ENCODE measurements at regions not wholly inside any gene's neighbourhood (a gene's known extent, or its start where the extent isn't known, plus 50 kb on each side); places are given as distances from the start of the nearest gene placed in this dataset.

GRCh38 chr1:91124989-91125417, 103.2 kb upstream of the ZNF644 start:
- Histone ChIP-seq H3F3A (ENCODE audit: control insufficient read depth, insufficient read depth) (no peaks in the 10 kb centered on the region), H3K9me2 (replicated peaks; ENCODE audit: control insufficient read depth, low read length) (no peaks in the 10 kb centered on the region), H3K36me3 (ENCODE audit: control insufficient read depth, low read length) (no peaks in the 10 kb centered on the region), H3K27me3 (ENCODE audit: control insufficient read depth, low read length) (no peaks in the 10 kb centered on the region), H3K79me2 (ENCODE audit: control insufficient read depth, low read length) (no peaks in the 10 kb centered on the region), H4K20me1 (ENCODE audit: control insufficient read depth, insufficient read depth, low read depth, low read length) (no peaks in the 10 kb centered on the region), H3K4me1 (ENCODE audit: control insufficient read depth, low read length) (no peaks in the 10 kb centered on the region), H3K27ac (ENCODE audit: low read depth, low read length) (no peak overlapping the region), H3K4me3 (ENCODE audit: low read length) (no peak overlapping the region), H3K9me3 (ENCODE audit: control insufficient read depth, insufficient read depth, low read length) (no peaks in the 10 kb centered on the region), H3K4me2 (ENCODE audit: low read length) (no peak overlapping the region)
- TF ChIP-seq EZH2phosphoT487 (IDR thresholded peaks at IDR 0.05; ENCODE audit: borderline replicate concordance, low read length): no peak
- no peak for TF ChIP-seq CTCF (IDR thresholded peaks at IDR 0.05; ENCODE audit: low read depth, low read length, poor library complexity, severe bottlenecking)

- Histone ChIP-seq H3F3A (ENCODE audit: control insufficient read depth, insufficient read depth) (no peaks in the 10 kb centered on the region), H4K20me1 (ENCODE audit: control insufficient read depth, insufficient read depth, low read depth, low read length) (no peaks in the 10 kb centered on the region), H3K79me2 (ENCODE audit: control insufficient read depth, low read length) (no peaks in the 10 kb centered on the region), H3K9me3 (ENCODE audit: control insufficient read depth, insufficient read depth, low read length) (no peaks in the 10 kb centered on the region), H3K9me2 (replicated peaks; ENCODE audit: control insufficient read depth, low read length) (no peaks in the 10 kb centered on the region), H3K4me1 (ENCODE audit: control insufficient read depth, low read length) (no peaks in the 10 kb centered on the region), H3K4me3 (ENCODE audit: low read length) (no peak overlapping the region), H3K27ac (ENCODE audit: low read depth, low read length) (no peak overlapping the region), H3K27me3 (ENCODE audit: control insufficient read depth, low read length) (no peaks in the 10 kb centered on the region), H3K36me3 (ENCODE audit: control insufficient read depth, low read length) (no peaks in the 10 kb centered on the region), H3K4me2 (ENCODE audit: low read length) (no peak overlapping the region)
- TF ChIP-seq EZH2phosphoT487 (IDR thresholded peaks at IDR 0.05; ENCODE audit: borderline replicate concordance, low read length) (no peak), CTCF (IDR thresholded peaks at IDR 0.05; ENCODE audit: low read depth, low read length, poor library complexity, severe bottlenecking) (no peak)
Measured at GRCh38 chr1:91124290-91124985, 102.6 kb upstream of the ZNF644 start.

GRCh38 chr1:91123773-91124172, 101.9 kb upstream of the ZNF644 start:
- Histone ChIP-seq H3F3A (ENCODE audit: control insufficient read depth, insufficient read depth) (no peaks in the 10 kb centered on the region), H3K36me3 (ENCODE audit: control insufficient read depth, low read length) (no peaks in the 10 kb centered on the region), H3K9me3 (ENCODE audit: control insufficient read depth, insufficient read depth, low read length) (no peaks in the 10 kb centered on the region), H3K4me3 (ENCODE audit: low read length) (no peak overlapping the region), H3K79me2 (ENCODE audit: control insufficient read depth, low read length) (no peaks in the 10 kb centered on the region), H3K27ac (ENCODE audit: low read depth, low read length) (no peak overlapping the region), H3K9me2 (replicated peaks; ENCODE audit: control insufficient read depth, low read length) (no peaks in the 10 kb centered on the region), H3K4me2 (ENCODE audit: low read length) (no peak overlapping the region), H3K27me3 (ENCODE audit: control insufficient read depth, low read length) (no peaks in the 10 kb centered on the region), H4K20me1 (ENCODE audit: control insufficient read depth, insufficient read depth, low read depth, low read length) (no peaks in the 10 kb centered on the region), H3K4me1 (ENCODE audit: control insufficient read depth, low read length) (no peaks in the 10 kb centered on the region)
- TF ChIP-seq EZH2phosphoT487 (IDR thresholded peaks at IDR 0.05; ENCODE audit: borderline replicate concordance, low read length) (no peak), CTCF (IDR thresholded peaks at IDR 0.05; ENCODE audit: low read depth, low read length, poor library complexity, severe bottlenecking) (no peak)

Data from DOHH2 (cell line).